GM19324 (cell line): ENCODE measurements at regions not wholly inside any gene's neighbourhood (a gene's known extent, or its start where the extent isn't known, plus 50 kb on each side); places are given as distances from the start of the nearest gene placed in this dataset.

ENCODE experiments used
- ATAC-seq: cut with Tn5 transposase; IDR thresholded peaks from one replicate; pipeline ENCODE4 v1.9.1; 2021; ENCODE audit warnings: mild to moderate bottlenecking, moderate library complexity; ENCODE audit not compliant: unreplicated experiment, low FRiP score

GRCh38 chr6:97557355-97557754, 274.3 kb upstream of the MMS22L start:
- no peak for ATAC-seq

DNA sequence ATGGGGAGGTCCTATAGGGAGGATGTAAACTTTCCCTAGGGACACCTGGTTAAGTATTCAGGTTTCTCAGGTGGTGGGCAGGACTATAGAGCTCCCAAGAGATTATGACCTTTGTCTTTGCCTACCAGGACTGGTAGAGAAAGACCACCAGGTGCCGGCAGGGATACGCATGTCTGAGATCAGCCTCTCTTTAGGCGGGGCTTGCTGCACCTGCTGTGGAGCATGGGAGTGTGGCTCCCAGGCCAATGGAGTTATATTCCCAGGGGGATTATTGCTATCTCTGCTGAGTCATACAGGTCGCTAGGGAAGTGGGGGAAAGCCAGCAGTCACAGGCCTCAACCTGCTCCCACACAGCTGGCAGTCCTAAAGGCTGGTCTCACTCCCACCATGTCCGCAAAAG, 280.5 kb upstream of the MMS22L start:
- ATAC-seq, result no peak

DNA sequence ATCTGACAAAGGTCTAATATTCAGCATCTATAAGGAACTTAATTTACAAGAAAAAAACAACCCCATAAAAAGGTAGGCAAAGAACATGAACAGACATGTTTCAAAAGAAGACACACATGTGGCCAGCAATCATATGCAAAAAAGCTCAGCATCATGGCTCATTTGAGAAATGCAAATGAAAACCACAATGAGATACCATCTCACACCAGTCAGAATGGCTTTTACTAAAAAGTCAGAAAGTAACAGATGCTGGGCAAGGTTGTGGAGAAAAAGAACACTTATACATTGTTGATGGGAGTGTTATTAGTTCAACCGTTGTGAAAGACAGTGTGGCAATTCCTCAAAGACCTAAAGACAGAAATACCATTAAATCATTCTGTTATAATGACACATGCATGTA, 289.9 kb upstream of the MMS22L start:
- ATAC-seq, result no peak

DNA sequence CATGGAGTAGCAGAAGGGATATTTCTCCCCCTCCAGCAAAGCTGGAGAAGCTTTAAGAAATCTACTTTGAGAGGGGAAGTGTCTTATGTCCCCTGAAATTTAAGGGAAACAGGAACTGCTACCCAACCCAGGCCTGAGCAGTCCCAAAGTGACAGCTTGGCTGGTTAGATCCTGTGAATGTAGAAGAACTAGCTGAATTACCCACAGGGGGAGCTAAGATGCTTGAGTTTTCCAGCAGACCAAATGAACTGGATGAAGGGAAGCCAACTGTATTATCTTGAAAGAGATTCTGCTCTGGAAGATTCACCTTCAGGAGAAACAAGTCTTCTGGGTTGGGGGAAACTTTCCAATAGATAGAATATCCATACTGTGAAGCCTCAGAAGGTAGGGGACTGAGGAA, 303.3 kb upstream of the MMS22L start:
- no peak for ATAC-seq

DNA sequence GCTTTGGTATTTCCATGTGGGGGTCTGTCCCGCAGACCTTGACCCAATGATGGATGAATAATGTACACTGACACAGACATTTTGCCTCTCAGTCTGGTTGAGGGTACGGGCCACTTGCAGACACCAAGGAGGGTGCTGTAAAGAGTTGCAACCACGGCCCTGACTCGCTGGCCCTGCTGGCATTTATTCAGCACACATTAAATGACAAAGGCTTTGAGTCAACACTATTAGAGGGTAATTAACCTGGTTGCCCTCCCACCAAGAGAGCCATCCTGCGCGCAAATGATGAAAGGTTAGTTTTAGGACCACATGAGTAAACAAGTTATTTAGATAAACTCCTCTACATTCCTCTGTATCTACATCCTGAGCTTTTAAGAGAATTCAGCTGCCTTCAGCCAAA, 308.9 kb upstream of the MMS22L start:
- no peak for ATAC-seq

DNA sequence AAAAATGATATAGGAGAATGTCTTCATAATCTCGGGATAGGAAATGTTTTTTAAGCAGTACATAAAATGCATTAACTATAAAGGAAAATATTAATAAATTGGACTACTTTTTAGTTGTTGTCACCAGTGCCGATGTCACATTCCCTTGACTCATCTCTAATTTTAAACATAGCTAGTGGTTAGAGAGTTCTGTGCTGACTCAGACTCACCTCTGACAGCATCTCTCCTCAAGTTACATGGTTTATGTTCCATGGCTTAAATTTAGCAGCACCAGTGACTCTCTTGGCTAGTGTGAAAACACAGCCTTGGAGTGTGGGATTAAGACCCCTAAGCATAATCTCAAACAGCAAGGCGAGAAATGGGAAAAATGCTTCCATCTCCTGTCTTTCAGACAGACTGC, 311.8 kb upstream of the MMS22L start:
- ATAC-seq, result no peak

- ATAC-seq, result no peak
Measured at GRCh38 chr6:97621111-97621510, 338.1 kb upstream of the MMS22L start.

DNA sequence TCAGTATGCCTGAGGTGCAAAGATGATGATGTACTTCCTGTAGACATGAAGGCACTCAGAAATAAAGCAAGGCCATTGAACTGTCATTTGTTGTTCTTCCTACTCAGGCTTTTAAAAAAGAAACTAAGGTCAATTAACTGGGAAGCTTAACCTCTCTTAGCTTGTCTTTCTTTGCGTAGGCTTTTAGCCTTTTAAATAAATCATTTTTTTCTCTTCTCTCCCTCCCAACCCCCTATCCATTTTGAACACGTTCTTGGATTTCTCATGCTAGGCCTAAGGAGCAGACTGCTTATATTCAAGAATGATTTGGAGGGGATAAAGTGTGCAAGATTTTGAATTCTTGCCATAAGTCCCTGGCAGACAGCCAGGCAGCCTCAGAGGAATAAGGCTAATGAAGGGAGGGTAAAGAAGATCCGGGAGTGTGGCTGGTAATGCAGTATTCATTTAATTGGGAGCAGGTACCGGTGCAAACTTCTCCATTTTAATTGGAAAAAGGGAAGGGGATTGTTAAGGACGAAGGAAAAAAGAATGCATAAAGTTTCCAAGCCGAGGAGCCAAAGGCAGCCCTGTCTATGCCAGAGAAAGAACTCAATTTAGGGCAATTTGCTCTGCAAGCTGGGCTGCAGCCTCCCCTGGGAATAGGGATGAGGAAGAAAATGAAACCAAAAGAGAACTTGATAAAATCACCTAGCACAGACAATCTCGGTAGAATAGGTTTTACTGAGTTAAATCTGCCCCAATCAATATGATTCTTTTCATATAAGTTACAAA, 343.8 kb upstream of the MMS22L start:
- ATAC-seq, result no peak

DNA sequence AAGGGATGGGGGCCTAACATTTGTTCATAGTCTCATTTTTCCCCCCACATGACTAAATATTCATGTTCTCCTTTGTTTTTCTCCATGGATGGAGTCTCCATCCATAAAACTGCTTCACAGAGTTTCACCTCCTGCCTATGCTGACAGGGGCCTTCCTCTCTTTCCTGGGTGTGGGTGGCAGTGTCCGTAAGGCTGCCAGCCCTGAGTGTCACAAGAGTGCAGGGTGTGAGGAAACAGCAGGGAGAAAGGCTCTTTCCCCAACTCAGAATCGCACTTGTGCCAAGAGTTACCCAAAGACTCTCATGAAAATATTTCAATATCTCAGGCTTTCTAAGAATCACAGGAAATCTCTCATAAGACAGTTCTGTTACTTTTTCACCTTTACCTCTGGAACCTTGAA, 346.2 kb upstream of the MMS22L start:
- ATAC-seq, result no peak

- no peak for ATAC-seq
Measured at GRCh38 chr6:97630604-97631003, 347.6 kb upstream of the MMS22L start.

- no peak for ATAC-seq
Measured at GRCh38 chr6:97632341-97632740, 349.3 kb upstream of the MMS22L start.

GRCh38 chr6:97639702-97640101, 356.7 kb upstream of the MMS22L start:
- ATAC-seq, result no peak

GRCh38 chr6:97644353-97644752, 361.3 kb upstream of the MMS22L start:
- ATAC-seq, result no peak

DNA sequence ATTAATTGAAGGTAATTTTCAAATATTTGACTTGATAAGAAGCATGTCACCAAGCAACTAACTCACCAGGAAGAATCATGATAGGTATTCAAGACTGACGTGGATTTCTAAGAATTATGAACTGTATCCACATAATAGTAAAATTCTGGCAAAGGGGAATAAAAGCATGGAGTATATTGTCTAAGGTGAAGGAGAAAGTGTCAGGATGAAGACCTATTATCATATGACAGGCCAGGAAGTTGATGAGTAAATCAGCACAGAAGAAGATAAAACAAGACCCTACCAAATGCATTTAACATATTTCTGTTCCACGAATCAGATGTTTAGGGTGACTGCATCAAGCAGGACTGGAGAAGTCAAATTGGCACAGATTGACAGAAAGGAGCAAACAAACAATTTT, 362.7 kb upstream of the MMS22L start:
- ATAC-seq, result no peak

DNA sequence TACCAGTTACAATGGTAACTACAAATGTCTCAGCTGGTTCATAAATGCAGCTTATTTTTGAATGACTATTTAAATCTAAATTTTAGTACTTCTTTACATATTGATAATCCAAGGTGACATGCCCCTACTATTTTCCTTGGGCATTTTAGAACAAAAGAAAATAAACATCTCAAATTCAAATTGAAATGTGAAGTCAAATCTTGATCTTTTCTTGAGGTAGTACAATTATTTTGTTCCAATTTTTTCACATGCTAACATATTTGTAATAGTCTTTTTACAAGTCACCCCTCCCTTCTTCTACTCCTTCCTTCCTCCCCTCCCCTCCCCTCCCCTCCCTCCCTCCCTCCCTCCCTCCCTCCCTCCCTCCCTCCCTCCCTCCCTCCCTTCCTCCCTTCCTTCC, 370.1 kb upstream of the MMS22L start:
- ATAC-seq, result no peak

- ATAC-seq, result no peak
Measured at GRCh38 chr6:97653517-97653916, 370.5 kb upstream of the MMS22L start.

DNA sequence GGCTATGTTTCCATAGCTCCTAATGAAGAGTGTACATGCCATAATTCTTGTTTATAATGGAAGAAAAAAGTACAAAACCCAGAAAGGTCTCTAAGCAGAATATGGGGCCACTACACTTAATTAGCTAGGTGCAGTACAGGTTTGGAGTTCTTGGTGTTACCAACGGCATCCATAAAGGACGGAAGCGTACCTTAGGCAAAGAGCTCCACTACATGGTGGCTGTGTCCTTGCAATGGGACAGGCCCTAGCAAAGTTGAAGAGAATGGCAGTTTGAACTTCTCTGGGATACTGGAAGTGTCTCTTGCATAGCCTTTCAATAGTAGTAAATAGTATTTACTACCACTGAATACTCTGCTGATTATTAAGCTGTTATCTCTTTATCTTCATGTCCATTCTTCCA, 371.7 kb upstream of the MMS22L start:
- ATAC-seq, result no peak

- no peak for ATAC-seq
Measured at GRCh38 chr6:97656236-97656635, 373.2 kb upstream of the MMS22L start.

DNA sequence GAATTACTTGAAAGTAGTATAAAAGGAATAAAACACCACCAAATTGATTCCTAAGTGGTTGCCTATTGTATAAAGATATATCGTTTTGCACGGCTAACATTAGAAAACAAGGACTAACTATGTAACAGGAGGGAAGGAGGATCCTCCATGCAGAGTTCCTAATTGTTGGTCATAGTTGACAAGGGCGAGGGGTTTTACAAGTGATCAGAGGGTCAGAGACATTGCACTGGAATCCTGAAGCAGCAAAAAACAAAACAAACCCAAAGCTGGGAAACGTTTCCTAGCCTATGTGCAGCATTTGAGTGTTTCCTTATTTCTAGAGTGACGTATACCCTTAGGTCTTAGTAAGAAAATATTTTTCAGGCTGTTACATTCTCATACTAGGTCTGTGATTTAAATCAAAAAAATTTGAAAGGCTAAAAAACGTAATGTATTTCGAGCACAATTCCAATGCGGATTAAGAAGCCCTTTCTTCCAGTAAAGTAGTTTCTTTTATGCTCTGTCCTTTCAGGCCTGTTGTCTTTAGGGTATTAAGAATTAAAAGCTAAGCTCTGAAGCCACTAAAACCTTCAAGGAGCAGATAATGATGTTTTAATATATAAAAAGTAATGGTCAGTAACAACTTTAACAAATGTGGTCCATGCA, 373.8 kb upstream of the MMS22L start:
- ATAC-seq, result no peak

DNA sequence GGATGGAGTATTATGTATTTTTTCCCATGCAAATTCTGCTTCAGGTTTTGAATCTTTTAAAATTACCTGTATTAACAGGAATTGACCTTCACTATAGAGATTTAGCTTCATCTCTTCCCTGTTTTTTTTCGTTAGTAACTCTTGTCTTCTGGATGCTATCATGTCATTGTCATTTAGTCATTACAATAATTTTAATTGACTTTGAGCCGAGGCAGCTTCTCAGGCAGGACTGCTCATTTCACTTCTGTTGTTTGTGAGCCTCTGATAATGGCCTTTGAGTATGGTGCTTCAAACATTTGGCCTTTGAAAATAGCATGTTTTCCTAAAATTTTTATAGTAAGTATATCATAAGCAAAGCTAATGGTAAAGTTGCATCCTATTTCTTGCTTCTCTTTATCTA, 375.1 kb upstream of the MMS22L start:
- no peak for ATAC-seq

GRCh38 chr6:97663252-97663651, 380.2 kb upstream of the MMS22L start:
- no peak for ATAC-seq

- no peak for ATAC-seq
Measured at GRCh38 chr6:97665446-97665845, 382.4 kb upstream of the MMS22L start.
